A673 (cell line): ENCODE measurements at regions not wholly inside any gene's neighbourhood (a gene's known extent, or its start where the extent isn't known, plus 50 kb on each side); places are given as distances from the start of the nearest gene placed in this dataset.
A peak's percentile ranks its signal among the peaks of the same experiment; 100 is the strongest.

Experiments
- BruUV-seq: library from RNA; stranded (reverse); fragments of 400-500 nt; replicated peaks from 2 replicates; lab custom pipeline; 2021; lab: Mats Ljungman, UMichigan
- CTCF ChIA-PET: fragments of 300-600 bp; sonication (Branson Sonifier 250); formaldehyde crosslinking; loops from one replicate; lab custom pipeline; 2022; ENCODE audit warnings: antibody characterized with exemption; lab: Charles Lee
- POLR2A ChIA-PET: fragments of 300-600 bp; sonication (Branson Sonifier 250); formaldehyde crosslinking; loops from one replicate; lab custom pipeline; 2022; ENCODE audit warnings: antibody characterized with exemption; ENCODE audit not compliant: low non-redundant PET; lab: Charles Lee
- DNase-seq: peaks from one replicate; pipeline ENCODE4 v3.0.0-alpha.2; 2015; ENCODE audit warnings: low spot score
- H3K27ac ChIP-seq: fragments of 200-600 bp; sonication (generic); 2 replicates; pipeline ENCODE4 v1.5.1; 2016; ENCODE audit warnings: mixed run types, low read depth, mild to moderate bottlenecking, mixed read lengths, antibody characterized with exemption, low read length; ENCODE audit not compliant: poor library complexity, severe bottlenecking
- H3K27me3 ChIP-seq: fragments of 200-600 bp; sonication (generic); replicated peaks from 2 replicates; pipeline ENCODE4 v1.6.1; 2017; ENCODE audit warnings: mixed run types, low read depth, mild to moderate bottlenecking, mixed read lengths, antibody characterized with exemption, low read length; ENCODE audit not compliant: insufficient read depth, poor library complexity
- H3K36me3 ChIP-seq: fragments of 200-600 bp; sonication (generic); 2 replicates; pipeline ENCODE4 v1.6.1; 2016; ENCODE audit warnings: mixed run types, mild to moderate bottlenecking, mixed read lengths, antibody characterized with exemption, low read length; ENCODE audit not compliant: insufficient read depth, poor library complexity, severe bottlenecking
- H3K4me1 ChIP-seq: fragments of 200-600 bp; sonication (generic); 2 replicates; pipeline ENCODE4 v1.6.1; 2017; ENCODE audit warnings: mixed run types, mild to moderate bottlenecking, mixed read lengths, antibody characterized with exemption, low read length; ENCODE audit not compliant: insufficient read depth, poor library complexity, severe bottlenecking
- H3K4me3 ChIP-seq: fragments of 200-600 bp; sonication (generic); 2 replicates; pipeline ENCODE4 v1.5.1; 2016; ENCODE audit warnings: low read depth, mixed run types, mild to moderate bottlenecking, mixed read lengths, low read length; ENCODE audit not compliant: poor library complexity, severe bottlenecking
- H3K9me3 ChIP-seq: fragments of 200-600 bp; sonication (generic); 2 replicates; pipeline ENCODE4 v1.6.1; 2016; ENCODE audit warnings: mixed run types, low read depth, mild to moderate bottlenecking, mixed read lengths, antibody characterized with exemption, low read length; ENCODE audit not compliant: poor library complexity, severe bottlenecking
- CTCF ChIP-seq: fragments of 300-800, 200-600 bp; sonication (generic); conservative IDR thresholded peaks from 2 replicates; pipeline ENCODE4 v1.5.1; 2017; ENCODE audit warnings: low read depth, mild to moderate bottlenecking, antibody characterized with exemption, low read length, moderate library complexity, mixed read lengths
- EZH2 ChIP-seq: fragments of 200-600 bp; sonication (generic); IDR thresholded peaks from 2 replicates; pipeline ENCODE4 v1.6.1; 2017; ENCODE audit warnings: borderline replicate concordance, low read depth, mild to moderate bottlenecking, mixed read lengths, antibody characterized with exemption, low read length; ENCODE audit not compliant: poor library complexity, severe bottlenecking
- intact Hi-C: fragments of 100-400 bp; cut with micrococcal nuclease; formaldehyde crosslinking; loops from one replicate; pipeline ENCODE4 v1.10.0; 2022; ENCODE audit not compliant: unreplicated experiment

DNA sequence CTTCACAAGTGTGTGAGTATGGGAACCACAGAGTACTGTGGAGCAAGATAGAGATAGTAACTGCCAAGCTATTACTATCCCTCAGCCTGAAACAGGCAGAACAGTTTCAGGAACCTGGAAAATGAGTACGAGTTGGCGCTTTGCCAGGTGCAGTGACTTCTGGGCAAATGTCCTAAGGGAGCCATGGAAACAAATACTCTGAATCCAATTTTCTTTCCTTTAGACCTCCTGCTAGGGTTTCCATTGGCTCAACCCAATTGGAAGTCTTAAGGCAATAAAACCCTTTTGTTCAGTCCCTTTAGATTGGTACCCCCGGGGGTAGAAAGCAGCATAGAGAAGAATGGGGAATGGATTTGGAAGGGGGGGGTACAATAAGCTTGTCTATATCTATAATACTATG, 205.0 kb upstream of the EPHA7 start:
- H3K4me3 ChIP-seq = no peak overlapping the region
- intact Hi-C loops = no loop called here
- no peaks in the 10 kb centered on the region for H3K36me3 ChIP-seq
- H3K27me3 ChIP-seq = no peaks in the 10 kb centered on the region
- DNase-seq = peak; percentile 64
- TF ChIP-seq CTCF = no peak
- no peak for TF ChIP-seq EZH2
- H3K27ac ChIP-seq = no peak overlapping the region
- ChIA-PET CTCF (no interaction called here), POLR2A (no interaction called here)
- H3K9me3 ChIP-seq = no peaks in the 10 kb centered on the region
- H3K4me1 ChIP-seq = peaks cover 5% of the 10 kb centered on the region
- BruUV-seq = no TSS peak

DNA sequence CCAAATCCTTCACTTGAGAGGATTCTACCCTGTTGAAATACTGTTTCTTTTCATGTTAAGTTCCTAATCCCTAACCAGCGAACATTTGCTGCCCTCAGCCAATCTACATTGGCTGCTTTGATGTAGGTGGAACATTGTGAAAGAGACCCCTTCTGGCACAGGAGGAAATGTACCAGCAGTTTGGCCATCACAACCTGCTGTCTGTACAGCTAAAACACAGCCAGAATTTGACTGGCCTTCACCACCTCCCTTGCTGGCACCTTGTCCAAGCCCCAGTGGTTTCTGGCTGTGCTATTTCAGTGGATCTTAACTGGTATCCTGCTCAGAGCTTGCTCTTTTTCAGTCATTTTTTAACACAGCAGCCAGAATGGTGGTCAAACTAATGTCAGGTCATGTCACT, 202.1 kb upstream of the EPHA7 start:
- H3K9me3 ChIP-seq = no peaks in the 10 kb centered on the region
- no peak overlapping the region for H3K4me3 ChIP-seq
- intact Hi-C loops = no loop called here
- ChIA-PET CTCF (no interaction called here), POLR2A (no interaction called here)
- no TSS peak for BruUV-seq
- no peaks in the 10 kb centered on the region for H3K36me3 ChIP-seq
- H3K27ac ChIP-seq = no peak overlapping the region
- DNase-seq = no peak
- no peaks in the 10 kb centered on the region for H3K27me3 ChIP-seq
- peaks cover 5% of the 10 kb centered on the region for H3K4me1 ChIP-seq
- TF ChIP-seq CTCF = no peak
- TF ChIP-seq EZH2 = no peak

- no peaks in the 10 kb centered on the region for H3K9me3 ChIP-seq
- POLR2A ChIA-PET = no interaction called here
- no peak overlapping the region for H3K4me3 ChIP-seq
- H3K27me3 ChIP-seq = no peaks in the 10 kb centered on the region
- TF ChIP-seq EZH2 = no peak
- TF ChIP-seq CTCF = no peak
- intact Hi-C loops = no loop called here
- no peaks in the 10 kb centered on the region for H3K36me3 ChIP-seq
- CTCF ChIA-PET = interaction anchor here (0.7 kb wide), 1 partner anchor 597 kb away, joined by 3 read pairs; no protein-coding TSS in a partner anchor
- no peaks in the 10 kb centered on the region for H3K4me1 ChIP-seq
- no TSS peak for BruUV-seq
- H3K27ac ChIP-seq = no peak overlapping the region
- DNase-seq = no peak
Observed at GRCh38 chr6:93604951-93605350, 185.6 kb upstream of the EPHA7 start.
